ENCODE measurements at regions not wholly inside any gene's neighbourhood (a gene's known extent, or its start where the extent isn't known, plus 50 kb on each side); places are given as distances from the start of the nearest gene placed in this dataset.

DNA sequence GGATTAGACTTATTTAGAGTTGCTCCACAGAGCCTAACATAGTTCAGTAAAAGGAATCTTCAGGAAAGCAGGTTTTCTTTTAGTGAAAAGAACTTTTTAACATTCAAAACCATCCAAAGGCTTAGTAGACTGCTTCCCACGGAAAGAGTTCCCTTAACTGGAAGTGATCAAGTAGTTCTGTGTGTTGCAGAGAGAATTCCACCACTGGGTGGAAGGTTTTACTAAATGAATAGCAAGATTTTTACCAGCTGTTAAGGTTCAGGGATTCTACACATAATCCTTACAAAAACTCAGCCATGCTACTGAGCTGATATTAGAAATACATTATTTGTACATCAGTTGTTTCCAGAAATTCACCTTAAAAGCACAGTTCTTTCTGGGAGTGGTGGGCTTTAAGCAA lies 119.7 kb downstream of the GDAP2 start:
- DNase-seq, result no peak

DNA sequence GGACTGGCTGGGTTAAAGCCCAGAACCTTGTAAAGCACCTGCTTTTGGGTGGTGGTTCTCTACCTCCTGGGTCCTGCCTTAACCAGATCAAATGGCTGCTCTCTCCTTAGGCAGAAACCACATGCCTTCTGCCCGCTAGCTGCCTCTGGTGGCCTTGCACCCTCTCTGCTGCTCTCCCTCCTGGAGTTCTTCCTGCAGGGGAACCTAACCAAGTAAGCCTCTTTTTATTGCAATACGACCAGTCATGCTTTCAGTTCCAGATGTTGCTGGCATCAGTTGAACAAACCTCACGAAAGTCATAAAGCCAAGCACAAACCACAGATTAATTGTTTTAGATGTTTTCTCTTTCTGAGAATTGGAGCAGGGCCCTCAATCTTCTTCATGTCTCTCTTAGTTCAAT lies 118.9 kb downstream of the GDAP2 start:
- no peak for DNase-seq

DNA sequence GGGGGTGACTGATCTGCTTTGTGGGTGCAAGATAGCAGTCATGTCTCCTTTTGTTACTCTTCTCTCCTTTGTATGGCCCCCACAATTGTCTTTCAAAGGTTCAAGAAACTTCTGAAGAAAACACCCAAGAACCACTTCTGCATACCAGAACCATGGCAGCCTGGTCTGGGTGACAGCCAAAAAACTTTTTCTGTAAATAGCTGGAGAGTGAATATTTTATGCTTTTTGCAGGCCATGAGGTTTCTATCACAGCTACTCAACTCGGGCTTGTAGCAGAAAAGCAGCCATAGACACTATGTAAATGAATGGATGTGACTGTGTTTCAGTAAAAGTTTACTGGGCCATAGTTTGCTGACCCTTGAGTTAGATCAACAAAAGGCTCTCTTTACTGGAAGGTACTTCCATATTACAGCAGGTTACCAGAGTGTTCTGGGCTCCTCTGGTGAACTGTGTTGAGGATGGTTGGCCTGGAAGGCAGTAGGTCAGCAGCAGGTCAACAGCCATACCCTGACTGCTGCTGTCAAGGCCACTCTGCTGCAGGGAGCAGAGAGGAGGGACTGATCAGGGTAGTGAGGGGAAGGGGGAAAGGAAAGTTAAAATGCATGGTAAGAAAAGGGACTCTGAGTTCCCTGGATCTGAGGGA lies 116.4 kb downstream of the GDAP2 start:
- no peak for DNase-seq
